HUES48 (cell line): ENCODE measurements at regions not wholly inside any gene's neighbourhood (a gene's known extent, or its start where the extent isn't known, plus 50 kb on each side); places are given as distances from the start of the nearest gene placed in this dataset.
"Not testable (repeated sequence)": the region's sequence is repeated elsewhere in the genome, so short reads cannot be mapped to it uniquely, and the experiment has no call there.

ENCODE experiments used
- H3K27ac ChIP-seq: one replicate; pipeline ENCODE4 v1.7.0; 2013; ENCODE audit warnings: low read depth, low read length, inconsistent platforms
- H3K27me3 ChIP-seq: 2 replicates; pipeline ENCODE4 v1.6.1; 2013; ENCODE audit warnings: mild to moderate bottlenecking, low read length; ENCODE audit not compliant: control insufficient read depth, insufficient read depth
- H3K36me3 ChIP-seq: 2 replicates; pipeline ENCODE4 v1.6.1; 2013; ENCODE audit warnings: low read length; ENCODE audit not compliant: control insufficient read depth, insufficient read depth
- H3K4me1 ChIP-seq: 2 replicates; pipeline ENCODE4 v1.6.1; 2013; ENCODE audit warnings: mild to moderate bottlenecking, low read length; ENCODE audit not compliant: control insufficient read depth, insufficient read depth
- H3K4me3 ChIP-seq: 2 replicates; pipeline ENCODE4 v1.5.1; 2013; ENCODE audit warnings: mild to moderate bottlenecking, low read depth, low read length
- H3K9ac ChIP-seq: 2 replicates; pipeline ENCODE4 v1.6.1; 2013; ENCODE audit warnings: mild to moderate bottlenecking, low read depth, low read length, moderate library complexity
- H3K9me3 ChIP-seq: 2 replicates; pipeline ENCODE4 v1.6.1; 2013; ENCODE audit warnings: low read length; ENCODE audit not compliant: control insufficient read depth, insufficient read depth

DNA sequence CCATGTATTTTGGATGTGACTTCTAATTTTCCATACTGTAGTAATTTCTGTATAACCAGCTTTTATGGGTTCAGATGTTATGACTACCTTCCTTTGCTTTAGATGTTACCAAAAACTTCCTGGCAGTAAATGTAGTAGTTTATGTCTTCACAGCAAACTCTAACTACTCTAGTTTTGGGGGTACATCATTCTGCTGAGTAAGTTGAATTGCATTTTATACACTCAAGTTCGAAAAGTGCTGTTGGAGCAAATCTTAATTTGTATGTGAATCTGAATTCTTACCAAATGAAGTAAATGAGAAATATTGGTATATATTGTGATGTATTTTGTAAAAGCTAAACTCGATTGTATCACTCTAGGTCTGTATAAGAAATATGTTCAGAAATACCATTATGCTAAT lies 728.3 kb upstream of the CDH8 start:
- no peaks in the 10 kb centered on the region for H3K9me3 ChIP-seq
- no peak overlapping the region for H3K4me3 ChIP-seq
- no peaks in the 10 kb centered on the region for H3K36me3 ChIP-seq
- no peaks in the 10 kb centered on the region for H3K4me1 ChIP-seq
- no peak overlapping the region for H3K9ac ChIP-seq
- no peaks in the 10 kb centered on the region for H3K27me3 ChIP-seq
- no peak overlapping the region for H3K27ac ChIP-seq

GRCh38 chr16:62760398-62760797 lies 724.2 kb upstream of the CDH8 start:
- Histone ChIP-seq H3K9me3 (no peaks in the 10 kb centered on the region), H3K36me3 (no peaks in the 10 kb centered on the region)

GRCh38 chr16:62755938-62756337 lies 719.7 kb upstream of the CDH8 start:
- H3K27me3 ChIP-seq = no peaks in the 10 kb centered on the region
- H3K27ac ChIP-seq = no peak overlapping the region
- H3K9ac ChIP-seq = no peak overlapping the region

More at GRCh38 chr16:62760398-62760797, 724.2 kb upstream of the CDH8 start:
- Histone ChIP-seq H3K9ac (no peak overlapping the region), H3K27me3 (no peaks in the 10 kb centered on the region), H3K27ac (no peak overlapping the region), H3K4me3 (no peak overlapping the region), H3K4me1 (no peaks in the 10 kb centered on the region)

DNA sequence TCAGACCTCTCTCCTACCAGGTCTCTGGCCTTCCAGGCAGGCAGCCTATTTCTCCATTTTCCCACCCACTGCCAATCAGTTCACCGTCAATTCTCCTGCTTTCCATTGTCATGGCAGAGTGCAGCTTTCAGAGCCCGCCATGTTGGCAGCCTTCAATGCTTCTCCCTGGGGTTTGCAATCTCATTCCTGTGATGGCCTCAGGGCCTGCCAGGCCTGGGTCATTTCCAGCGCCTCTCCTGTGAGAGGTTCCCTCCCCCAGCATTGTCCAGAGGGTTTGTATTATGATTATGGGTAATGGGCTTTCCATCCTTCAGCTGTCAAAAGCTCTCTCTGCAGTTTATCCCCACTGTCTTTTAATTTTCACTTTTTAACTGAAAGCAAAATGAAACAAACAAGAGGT lies 716.6 kb upstream of the CDH8 start:
- Histone ChIP-seq H3K4me3 (no peak overlapping the region), H3K9ac (no peak overlapping the region), H3K9me3 (no peaks in the 10 kb centered on the region), H3K27me3 (no peaks in the 10 kb centered on the region), H3K36me3 (no peaks in the 10 kb centered on the region), H3K27ac (no peak overlapping the region), H3K4me1 (no peaks in the 10 kb centered on the region)

More at GRCh38 chr16:62755938-62756337, 719.7 kb upstream of the CDH8 start:
- no peak overlapping the region for H3K4me3 ChIP-seq
- H3K36me3 ChIP-seq = no peaks in the 10 kb centered on the region
- H3K9me3 ChIP-seq = no peaks in the 10 kb centered on the region
- no peaks in the 10 kb centered on the region for H3K4me1 ChIP-seq

DNA sequence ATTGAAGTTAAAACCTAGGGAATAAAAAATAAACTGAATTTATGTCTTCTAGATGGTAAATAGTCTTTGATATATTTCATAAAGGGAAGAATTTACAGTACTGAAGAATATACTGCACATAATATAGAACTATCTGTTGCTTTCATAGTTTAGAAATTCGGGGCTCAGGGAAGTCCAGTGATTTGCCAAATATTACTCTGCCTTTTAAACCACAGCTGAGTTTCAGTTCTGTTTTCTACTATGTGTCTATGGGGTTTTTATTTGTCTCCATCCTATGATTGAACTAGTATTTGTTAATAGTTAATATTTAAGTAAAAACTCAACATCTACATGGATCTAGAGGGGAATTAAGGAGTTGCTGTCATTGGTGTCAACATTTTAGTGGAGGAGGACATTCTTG lies 715.0 kb upstream of the CDH8 start:
- Histone ChIP-seq H3K9ac (no peak overlapping the region), H3K27me3 (no peaks in the 10 kb centered on the region), H3K27ac (no peak overlapping the region), H3K36me3 (no peaks in the 10 kb centered on the region), H3K9me3 (no peaks in the 10 kb centered on the region), H3K4me3 (no peak overlapping the region), H3K4me1 (no peaks in the 10 kb centered on the region)

DNA sequence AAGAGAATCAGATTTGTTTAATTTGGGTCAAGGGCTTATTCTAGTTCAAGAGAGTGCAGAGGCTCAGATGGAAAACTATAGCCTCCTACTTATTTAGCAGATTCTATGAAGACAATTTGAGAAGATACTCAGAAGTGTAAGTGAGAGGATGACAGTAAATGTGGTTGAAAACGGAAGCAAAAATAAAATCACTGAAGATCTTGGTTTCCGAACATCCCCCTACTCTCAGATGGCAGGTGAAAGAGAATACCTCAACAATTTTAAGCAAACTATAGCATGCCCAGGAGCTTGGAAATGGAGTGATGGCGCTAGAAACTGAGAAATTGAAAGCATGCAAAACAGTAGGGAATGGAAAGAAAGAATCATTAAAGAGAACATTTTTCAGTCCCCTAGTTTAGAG lies 705.5 kb upstream of the CDH8 start:
- Histone ChIP-seq H3K4me1 (no peaks in the 10 kb centered on the region), H3K36me3 (no peaks in the 10 kb centered on the region), H3K9me3 (no peaks in the 10 kb centered on the region), H3K27ac (no peak overlapping the region), H3K27me3 (no peaks in the 10 kb centered on the region), H3K9ac (no peak overlapping the region), H3K4me3 (no peak overlapping the region)

GRCh38 chr16:62738666-62739460 lies 702.6 kb upstream of the CDH8 start:
- H3K27me3 ChIP-seq = no peaks in the 10 kb centered on the region
- no peaks in the 10 kb centered on the region for H3K9me3 ChIP-seq
- no peak overlapping the region for H3K9ac ChIP-seq
- H3K4me3 ChIP-seq = no peak overlapping the region
- H3K27ac ChIP-seq = no peak overlapping the region
- no peaks in the 10 kb centered on the region for H3K4me1 ChIP-seq
- no peaks in the 10 kb centered on the region for H3K36me3 ChIP-seq

DNA sequence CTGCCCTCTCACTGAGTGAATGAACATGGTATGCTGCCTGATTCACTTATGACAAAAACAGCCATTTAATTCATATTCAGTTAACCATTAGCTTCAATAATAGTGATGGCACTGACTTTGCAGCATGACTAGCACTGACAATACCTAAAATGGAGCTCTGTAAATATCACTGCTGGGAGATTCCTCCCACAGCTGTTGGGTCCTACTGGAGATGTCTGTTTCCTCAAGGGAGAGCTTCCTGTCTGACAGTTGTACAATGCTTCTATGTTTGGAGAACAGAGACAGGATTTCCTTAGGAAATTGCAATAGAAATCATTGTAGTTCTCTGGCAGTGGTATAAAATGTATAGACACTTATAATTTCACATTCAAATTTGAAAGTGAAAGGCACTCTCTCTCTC lies 695.9 kb upstream of the CDH8 start:
- Histone ChIP-seq H3K27ac (no peak overlapping the region), H3K27me3 (no peaks in the 10 kb centered on the region)

DNA sequence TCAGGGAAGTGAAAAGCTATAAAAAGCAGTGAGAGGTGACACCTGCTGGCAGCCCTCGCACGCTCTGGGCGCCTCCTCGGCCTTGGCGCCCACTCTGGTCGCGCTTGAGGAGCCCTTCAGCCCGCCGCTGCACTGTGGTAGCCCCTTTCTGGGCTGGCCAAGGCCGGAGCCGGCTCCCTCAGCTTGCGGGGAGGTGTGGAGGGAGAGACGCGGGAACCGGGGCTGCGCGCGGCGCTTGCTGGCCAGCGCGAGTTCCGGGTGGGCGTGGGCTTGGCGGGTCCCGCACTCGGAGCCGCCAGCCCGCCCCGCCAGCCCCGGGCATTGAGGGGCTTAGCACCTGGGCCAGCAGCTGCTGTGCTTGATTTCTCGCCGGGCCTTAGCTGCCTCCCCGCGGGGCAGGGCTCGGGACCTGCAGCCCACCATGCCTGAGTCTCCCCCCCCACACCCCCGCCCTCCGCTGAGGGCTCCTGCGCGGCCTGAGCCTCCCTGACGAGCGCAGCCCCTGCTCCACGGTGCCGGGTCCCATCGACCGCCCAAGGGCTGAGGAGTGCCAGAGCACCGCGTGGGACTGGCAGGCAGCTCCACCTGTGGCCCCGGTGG lies 688.5 kb upstream of the CDH8 start:
- H3K4me3 ChIP-seq, H3K27ac ChIP-seq, H3K9me3 ChIP-seq, H3K9ac ChIP-seq, H3K27me3 ChIP-seq, H3K36me3 ChIP-seq, H3K4me1 ChIP-seq: not testable (repeated sequence)

More for the DNA sequence above, 695.9 kb upstream of the CDH8 start:
- Histone ChIP-seq H3K9ac (no peak overlapping the region), H3K36me3 (no peaks in the 10 kb centered on the region), H3K9me3 (no peaks in the 10 kb centered on the region), H3K4me3 (no peak overlapping the region), H3K4me1 (no peaks in the 10 kb centered on the region)

DNA sequence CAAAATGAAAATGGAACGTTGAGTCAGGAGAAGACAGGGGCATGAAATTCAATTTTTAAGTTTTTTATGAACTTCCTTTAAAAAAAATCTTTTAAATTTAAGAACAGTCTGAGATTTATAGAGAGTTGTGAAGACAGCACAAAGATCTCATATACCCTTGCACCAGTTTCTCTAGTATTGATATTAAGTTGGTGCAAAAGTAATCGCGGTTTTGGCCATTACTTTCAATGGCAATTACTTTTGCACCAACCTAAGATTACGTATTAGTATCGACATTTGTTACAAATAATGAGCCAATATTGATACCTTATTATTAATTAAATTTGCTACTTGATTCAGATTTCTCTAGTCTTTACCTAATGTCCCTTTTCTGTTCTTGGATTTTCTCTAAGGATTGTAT lies 684.4 kb upstream of the CDH8 start:
- no peaks in the 10 kb centered on the region for H3K36me3 ChIP-seq
- no peaks in the 10 kb centered on the region for H3K27me3 ChIP-seq
- no peaks in the 10 kb centered on the region for H3K9me3 ChIP-seq
- H3K27ac ChIP-seq = no peak overlapping the region
- H3K9ac ChIP-seq = no peak overlapping the region
- no peaks in the 10 kb centered on the region; the same call in 1 of the 2 replicates for H3K4me1 ChIP-seq
- H3K4me3 ChIP-seq = no peak overlapping the region

DNA sequence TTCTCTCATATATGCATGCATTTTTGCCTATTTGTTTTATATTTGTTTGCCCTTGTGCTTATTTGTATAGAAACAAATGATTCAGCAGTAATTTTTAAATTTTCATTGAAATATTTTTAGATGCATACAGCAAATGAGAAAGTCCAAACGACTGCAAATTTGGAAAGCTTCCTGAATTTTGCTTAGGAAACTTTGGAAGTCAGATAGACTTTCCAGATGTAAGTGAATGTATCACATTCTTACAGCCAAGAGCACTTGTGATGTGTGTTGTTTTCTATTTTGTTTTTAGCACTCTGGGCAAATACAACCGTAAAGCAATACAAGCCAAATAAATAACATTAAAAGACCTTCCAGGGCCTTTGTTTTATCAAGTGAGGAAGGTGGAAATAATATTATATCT lies 680.8 kb upstream of the CDH8 start:
- Histone ChIP-seq H3K9me3 (no peaks in the 10 kb centered on the region), H3K9ac (no peak overlapping the region), H3K36me3 (no peaks in the 10 kb centered on the region), H3K4me1 (no peaks in the 10 kb centered on the region; the same call in 1 of the 2 replicates), H3K27me3 (no peaks in the 10 kb centered on the region), H3K27ac (no peak overlapping the region), H3K4me3 (no peak overlapping the region)
